ENCODE measurements at regions not wholly inside any gene's neighbourhood (a gene's known extent, or its start where the extent isn't known, plus 50 kb on each side); places are given as distances from the start of the nearest gene placed in this dataset.

- no peak for DNase-seq
Measured at GRCh38 chr12:24135158-24135850, 185.8 kb upstream of the SOX5 start.

- no peak for DNase-seq
Measured at GRCh38 chr12:24134092-24134491, 184.6 kb upstream of the SOX5 start.

DNA sequence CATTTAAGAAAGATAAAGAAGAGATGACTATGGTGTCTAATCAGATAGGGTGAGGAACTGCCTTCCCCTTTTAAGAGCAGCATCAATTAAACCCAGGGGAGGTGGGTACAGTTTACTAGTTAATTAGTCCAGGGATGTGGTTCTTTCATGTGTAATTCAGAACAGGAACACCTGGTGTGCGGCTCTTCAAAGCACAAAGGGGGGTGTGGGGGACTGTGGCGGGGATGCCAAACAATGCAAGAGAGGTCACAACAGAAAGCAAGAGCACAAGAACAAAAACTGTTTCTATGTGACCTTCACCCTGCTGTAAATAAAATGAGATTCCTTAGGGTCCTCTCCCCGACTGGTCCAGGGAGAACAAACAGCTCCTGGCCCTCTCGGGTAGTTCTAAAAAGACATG, 183.9 kb upstream of the SOX5 start:
- no peak for DNase-seq

DNA sequence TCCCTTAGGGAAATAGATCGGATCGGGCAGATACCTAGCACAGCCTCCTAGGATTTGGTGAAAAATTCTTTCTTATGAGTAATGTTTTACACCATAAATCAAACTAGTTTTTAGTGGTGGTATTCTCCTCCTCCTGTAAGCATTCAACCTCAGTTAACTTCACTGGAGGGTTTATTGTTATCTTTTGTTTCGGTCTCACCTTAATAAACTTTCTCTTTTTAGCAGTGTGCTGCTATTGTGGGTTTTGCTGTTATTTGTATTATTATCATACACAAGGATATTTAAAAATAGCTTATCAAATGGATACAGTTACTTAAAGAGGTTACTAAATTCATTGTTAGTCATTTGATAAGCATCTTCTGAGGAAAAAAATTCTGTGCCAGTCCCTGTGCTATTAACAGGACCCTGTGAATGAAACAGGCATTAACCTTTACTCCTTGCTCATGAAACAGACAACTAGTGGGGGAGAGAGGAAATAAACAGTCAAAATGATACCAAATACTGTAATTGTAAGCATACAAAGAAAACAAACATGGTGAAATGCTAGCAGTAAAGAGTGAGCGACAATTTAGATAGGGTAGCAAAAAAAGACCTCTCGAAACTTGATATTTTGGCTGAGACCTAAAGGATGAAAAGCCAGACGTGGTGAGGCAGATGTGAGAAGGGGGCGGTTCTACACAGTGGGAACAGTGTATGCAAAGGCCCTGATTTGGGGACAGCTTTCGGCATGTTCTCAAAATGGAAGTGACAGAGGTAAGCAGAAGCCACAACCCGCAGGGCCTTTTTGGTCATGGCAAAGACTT, 178.7 kb upstream of the SOX5 start:
- no peak for DNase-seq

DNA sequence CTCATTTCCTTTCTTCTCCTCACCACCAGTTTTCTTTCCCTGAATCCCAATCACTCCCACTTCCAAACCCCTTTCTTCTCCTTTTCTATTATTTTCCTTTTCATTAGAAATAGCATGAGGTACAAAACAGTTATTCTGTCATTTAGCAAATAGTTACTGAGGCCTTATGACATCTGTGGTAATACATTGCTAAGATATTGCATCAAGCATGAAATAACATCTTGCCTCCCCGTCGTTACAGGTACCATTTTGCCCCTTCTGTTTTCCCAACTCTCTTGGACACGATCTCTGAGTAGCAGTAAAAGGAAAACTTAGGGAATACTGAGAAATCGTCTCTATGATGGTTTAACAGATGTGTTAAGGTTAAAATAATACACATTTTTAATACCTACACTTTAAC, 175.8 kb upstream of the SOX5 start:
- no peak for DNase-seq

- no peak for DNase-seq
Measured at GRCh38 chr12:24121911-24122310, 172.4 kb upstream of the SOX5 start.

GRCh38 chr12:24118668-24119067, 169.2 kb upstream of the SOX5 start:
- no peak for DNase-seq

DNA sequence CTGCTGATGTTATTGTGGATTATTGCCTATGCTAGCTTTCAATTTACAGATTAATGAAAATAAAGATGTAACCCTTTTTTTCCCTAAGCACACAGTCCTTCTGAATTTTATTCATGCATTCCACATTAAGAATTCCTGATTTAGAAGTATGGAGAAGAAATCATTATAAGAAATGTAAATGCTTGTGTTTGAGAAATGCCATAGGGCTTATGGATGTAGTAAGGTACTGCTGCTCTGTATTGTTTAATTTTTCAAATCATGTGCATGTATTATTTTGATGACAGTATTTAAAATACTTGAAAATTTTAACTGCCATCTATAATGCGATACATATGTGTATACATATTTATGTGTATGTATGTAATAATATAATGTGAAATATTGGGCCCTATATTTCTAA, 167.1 kb upstream of the SOX5 start:
- DNase-seq: no peak

DNA sequence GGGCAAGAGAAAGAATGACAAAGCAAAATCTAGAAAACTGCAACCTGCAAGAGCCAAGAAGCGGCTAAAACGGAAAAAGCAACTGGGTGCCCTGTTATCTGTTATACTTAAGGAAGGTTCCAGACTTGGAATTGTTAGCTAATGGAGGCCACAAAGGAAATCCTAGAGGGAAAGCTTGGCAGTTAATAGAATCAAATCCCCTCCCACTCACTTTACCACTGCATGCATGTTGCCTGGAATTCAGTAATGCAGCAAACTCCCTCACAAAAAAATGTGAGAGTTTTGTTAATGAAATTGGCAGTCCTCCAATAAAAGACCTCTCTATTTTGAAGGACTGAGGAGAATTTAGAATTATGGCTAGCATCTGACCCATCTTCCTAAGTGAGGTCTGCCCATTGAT, 164.2 kb upstream of the SOX5 start:
- DNase-seq: no peak

- no peak for DNase-seq
Measured at GRCh38 chr12:24111616-24112015, 162.1 kb upstream of the SOX5 start.

DNA sequence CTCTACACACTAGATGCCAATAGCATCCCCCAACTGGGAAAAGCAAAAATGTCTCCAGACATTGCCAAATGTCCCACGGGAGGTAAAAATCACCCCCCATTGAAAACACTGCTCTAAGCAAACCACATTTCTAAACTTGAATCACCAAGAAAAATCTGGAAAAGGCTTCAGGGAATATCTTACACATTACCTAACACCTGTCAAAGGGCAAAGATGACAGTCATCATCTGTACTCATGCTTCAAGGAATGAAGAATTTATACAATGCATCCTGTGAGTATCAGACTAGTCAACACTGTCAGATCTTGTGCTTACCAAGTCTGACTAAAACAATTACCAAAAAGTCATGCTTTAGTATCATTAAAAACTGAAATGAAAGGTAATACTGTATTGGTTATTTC, 161.6 kb upstream of the SOX5 start:
- no peak for DNase-seq

DNA sequence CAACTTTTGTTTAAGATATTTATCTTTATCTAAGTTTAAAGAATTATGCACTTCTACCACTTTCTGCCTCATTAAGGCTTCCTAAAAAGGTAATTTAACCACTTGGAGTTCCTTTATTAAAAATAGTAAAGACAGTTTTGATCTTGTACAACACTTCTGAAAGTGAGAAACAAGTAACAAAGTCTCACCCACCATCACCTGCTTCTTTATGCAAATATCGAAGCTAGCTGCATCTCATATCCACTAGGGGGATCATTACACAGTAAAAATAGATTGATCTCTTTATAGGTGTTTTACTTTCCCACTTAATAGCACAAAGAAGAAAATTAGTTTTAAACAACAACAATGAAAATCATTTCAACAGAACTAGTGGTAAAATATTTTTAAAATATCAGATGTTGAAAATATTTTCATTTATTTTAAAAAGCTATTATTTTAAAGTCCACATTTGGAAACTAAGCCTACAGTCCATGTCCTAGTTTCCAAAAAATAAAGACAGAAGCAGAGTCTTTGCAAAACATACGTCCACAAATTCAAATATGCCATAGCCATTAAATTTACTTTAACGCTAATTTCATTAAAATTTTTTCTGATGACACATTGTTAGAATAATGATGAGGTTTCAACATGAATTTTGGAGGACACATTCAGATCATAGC, 160.0 kb upstream of the SOX5 start:
- DNase-seq: peak; percentile 22

- no peak for DNase-seq
Measured at GRCh38 chr12:24102676-24103075, 153.2 kb upstream of the SOX5 start.

DNA sequence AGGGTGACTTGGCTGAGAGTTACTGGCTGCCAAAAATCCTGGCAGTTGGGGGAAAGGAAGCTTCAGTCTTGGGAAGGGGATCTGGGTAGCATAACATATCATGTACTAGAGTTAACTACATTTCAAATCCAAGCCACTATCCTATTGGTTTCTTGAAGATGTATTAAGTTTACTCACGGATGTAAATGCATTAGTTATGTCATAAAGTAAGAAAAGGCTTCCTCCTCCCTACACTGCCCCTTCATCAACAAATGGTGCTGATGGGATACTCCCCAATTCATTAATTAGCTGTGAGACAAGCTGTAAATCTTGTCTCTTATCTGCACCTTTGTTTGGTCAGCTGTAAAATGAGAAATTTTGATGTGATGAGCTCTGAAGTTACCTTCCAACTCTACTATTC, 150.1 kb upstream of the SOX5 start:
- DNase-seq: peak; percentile 12

DNA sequence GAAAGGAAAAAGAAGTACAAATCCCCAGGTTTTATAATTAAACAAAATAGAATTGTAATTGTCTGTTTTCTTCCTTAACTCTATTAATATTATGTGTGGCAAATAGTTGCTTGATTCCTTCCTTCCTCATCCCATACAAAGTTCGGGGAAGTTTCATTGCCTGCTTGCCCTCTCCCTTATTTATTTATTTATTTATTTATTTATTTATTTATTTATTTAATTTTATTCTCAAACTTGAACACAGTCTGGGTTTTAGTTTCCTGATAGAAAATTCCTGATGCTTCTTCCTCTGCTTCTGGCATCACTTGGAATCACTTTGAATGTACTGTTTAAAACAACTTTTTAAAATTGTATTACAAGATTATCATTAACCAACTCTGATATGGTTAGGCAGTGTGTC, 145.8 kb upstream of the SOX5 start:
- DNase-seq: no peak

DNA sequence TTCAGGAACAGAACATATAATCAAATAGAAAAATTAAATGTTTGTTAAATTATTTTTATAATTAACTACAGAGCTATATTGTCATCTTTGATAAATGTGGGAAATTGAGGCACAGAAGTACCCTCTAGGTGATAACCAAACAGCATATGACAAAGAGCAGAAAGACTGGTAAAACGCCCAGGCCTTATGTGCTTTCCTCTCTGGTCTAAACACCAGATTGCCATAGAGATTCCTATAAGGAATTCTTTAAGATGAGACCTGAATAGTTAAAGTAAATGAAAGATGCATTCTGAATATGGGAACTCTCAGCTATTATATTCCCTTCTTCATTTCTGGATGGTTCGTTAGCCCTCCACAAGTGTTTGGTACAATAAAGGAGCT, 140.0 kb upstream of the SOX5 start:
- no peak for DNase-seq

- no peak for DNase-seq
Measured at GRCh38 chr12:24088751-24089509, 139.5 kb upstream of the SOX5 start.

GRCh38 chr12:24087294-24087693, 137.8 kb upstream of the SOX5 start:
- DNase-seq: no peak

GRCh38 chr12:24084800-24085199, 135.3 kb upstream of the SOX5 start:
- DNase-seq: no peak

GRCh38 chr12:24083838-24084237, 134.4 kb upstream of the SOX5 start:
- no peak for DNase-seq

DNA sequence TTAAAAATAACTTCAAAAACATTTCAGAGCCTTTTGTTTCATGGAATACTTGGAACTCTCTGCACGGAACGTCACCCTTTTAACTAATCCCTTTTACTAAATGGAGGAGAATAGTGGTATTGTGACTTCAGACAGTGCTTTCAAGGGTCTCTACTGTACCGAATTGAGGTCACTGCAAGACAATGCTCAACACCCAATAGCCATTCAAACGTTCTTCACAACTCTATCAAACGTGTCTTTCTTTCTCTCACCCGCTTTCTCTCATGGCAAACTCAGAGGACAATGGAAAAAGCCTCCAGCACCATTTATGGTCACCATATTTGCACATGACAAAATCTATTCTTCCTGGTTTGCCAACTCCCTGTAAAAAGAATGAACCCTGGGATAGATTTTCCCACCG, 132.1 kb upstream of the SOX5 start:
- no peak for DNase-seq

DNA sequence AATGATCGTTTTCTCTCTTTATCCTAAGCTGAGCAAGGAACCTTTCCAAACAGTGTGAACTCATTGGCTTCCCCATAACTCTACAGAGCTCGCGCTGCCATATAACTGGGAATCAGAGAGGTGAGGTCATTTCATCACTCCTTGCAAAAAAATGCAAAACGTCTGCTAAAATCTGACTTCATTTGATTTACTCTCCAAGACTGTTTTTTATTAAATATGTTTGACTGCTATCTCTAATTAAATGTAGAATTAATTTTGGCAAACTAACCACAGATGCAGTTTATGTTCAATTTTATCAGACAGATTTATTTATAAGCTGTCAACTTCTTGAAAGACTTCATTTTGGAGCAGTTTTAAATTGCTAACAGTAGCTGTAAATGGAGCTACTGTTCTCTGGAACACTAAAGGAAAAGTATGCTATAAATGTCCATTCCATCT, 131.6 kb upstream of the SOX5 start:
- DNase-seq: no peak

DNA sequence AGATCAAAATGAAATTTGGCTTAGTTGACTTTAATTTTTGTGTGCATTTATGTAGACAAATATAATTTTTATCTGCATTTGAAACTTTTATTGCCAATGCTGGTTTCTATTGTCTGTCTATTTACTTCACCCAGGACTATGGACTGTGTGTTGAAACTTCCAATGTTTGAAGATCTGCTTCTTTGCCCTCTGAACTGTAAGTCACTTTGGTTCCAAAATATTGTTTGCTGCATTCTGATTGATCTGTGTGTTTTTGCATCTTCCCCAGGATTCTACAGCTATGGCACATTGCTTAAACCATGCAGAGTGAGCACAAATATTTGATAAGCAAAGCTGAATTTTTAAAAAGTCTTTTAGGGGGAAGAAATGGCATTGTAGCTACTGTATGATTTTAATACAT, 131.0 kb upstream of the SOX5 start:
- no peak for DNase-seq
